GOT3 (cell line): ENCODE measurements at regions not wholly inside any gene's neighbourhood (a gene's known extent, or its start where the extent isn't known, plus 50 kb on each side); places are given as distances from the start of the nearest gene placed in this dataset.

Experiments used
- DNase-seq: peaks from one replicate; lab custom pipeline; 2025; ENCODE audit warnings: mixed read lengths; lab: John Stamatoyannopoulos, UW

DNA sequence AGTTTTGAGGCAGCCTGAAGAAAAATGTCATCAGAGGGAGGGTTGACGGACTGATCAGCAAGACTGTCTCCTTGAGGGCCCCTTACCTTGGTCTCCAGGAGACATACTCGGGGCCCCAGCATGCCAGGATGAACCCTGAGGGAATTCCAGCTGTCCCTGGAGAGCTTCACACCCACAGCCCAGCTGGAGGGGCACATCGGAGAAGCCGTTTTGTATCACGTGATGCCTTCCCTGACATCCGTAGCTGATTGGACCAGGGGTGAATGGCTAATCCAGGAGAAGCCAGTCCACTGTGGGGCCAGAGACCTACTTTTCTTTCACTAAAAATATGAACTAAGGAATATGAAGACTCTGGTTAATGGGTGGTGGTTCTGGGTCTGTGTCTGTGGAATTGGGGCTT, 86.0 kb upstream of the TP53I11 start:
- DNase-seq, result no peak

DNA sequence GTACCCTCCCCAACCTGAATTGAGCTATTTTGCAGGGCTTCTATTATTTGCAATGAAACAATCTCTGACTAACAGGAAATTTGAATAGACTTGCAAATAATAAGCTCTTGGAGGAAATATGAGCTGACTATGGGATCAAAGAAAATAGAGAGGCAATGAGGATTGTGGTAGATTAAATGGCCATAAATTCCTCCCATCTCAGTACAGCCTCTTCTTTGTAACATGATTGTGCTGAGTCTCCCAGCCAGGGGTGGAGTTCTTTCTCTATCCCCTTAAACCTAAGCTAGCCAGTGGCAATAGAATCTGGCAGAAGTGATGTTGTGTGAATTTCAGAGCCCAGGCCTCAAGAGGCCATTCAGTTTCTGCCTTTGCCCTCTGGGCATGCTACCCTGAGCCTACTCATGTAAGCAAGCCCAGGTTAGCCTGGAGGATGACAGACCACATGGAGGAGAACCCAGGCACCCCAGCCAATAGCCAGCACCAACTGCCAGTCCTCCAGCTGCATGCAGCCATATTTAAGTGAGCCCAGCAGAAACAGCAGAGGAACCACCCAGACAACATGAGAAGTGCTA, 86.8 kb upstream of the TP53I11 start:
- DNase-seq, result no peak

DNA sequence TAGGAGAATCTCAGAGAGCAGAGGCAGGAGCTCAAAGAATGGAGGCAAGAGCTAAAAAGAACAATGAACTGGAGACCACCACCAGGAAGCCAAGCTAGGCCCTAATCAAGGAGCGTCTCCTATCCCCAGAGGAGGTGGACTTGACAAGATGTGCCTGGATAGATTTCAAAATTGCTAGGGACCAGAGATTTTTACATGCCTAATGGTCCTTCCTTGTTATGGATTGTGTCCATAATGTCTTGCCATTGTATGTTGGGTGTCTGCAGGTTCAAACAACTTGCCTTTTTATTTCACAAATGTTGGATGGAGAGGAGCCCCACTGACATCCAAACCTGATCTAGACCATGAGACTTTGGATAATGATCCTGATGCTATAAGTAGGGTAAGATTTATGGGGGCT, 88.2 kb upstream of the TP53I11 start:
- no peak for DNase-seq

DNA sequence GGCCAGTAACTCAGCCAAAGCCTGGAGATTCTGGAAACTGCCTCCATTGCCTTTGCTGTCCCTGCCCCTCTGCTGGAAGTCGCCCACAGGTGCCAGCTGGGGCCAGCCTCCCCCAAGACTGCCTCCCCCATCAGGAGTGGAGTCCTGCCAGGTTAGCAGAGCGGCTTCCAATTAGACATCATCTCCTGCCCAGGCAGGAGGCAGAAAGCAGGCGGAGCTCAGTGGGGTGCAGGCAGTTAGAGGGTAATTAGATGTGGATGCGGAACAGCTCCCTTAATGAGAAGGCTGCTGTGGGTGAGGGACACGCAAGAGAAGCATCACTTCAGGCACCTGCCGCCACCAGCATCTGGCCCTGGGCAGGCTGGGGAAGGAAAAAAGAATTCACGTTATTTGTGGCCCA, 90.9 kb upstream of the TP53I11 start:
- DNase-seq, result no peak

DNA sequence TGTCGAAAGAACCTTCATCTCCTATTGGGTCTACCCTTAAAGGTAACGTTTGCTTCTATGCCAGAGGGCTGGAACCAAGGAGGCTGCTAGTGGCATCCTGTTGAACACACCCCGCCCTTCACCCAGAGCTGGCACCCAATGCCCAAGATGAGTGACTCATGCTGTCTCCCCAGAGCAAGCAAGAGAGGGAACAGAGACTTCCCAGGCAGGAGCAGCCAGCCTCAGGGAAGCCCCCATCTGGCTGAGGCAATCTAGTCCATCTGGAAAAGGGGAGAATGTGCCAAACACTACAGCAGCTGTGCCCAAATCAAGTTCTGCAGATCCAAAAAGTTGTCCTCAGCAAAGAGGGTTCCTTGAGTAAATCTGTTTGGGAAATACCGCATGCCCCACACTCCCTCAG, 91.9 kb upstream of the TP53I11 start:
- DNase-seq, result no peak

DNA sequence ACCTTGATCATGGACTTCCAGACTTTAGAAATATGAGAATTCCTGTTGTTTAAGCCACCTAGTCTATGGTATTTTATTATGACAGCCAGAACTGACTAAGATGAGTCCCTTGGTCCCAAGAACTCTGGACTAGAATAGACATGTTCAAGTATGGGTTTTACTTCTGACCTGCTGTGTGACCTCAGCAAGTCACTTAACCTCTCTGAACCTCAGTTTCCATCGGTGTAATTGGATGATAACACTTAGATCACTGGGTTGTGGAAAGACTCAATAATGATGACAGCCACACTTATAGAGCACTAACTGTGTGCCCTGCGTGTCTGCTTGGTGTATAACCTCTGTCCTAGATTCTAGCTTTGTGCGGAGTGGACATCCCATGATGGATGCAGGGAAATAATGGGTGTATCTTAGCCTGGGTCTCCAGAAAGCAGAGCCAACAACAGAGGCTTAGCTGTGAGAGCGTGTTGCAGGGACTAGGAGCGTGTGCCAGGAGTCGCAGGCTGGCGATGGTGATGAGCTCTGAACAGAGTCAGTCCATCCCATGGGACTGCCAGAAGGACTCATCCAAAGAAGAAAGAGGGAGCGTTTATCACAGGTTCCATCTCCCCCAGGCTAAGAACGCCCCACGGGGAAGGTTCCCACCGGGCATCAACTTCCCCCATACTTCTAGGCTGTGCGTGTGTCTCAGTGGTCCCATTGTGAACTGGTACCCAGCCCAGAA, 93.2 kb upstream of the TP53I11 start:
- DNase-seq, result no peak

DNA sequence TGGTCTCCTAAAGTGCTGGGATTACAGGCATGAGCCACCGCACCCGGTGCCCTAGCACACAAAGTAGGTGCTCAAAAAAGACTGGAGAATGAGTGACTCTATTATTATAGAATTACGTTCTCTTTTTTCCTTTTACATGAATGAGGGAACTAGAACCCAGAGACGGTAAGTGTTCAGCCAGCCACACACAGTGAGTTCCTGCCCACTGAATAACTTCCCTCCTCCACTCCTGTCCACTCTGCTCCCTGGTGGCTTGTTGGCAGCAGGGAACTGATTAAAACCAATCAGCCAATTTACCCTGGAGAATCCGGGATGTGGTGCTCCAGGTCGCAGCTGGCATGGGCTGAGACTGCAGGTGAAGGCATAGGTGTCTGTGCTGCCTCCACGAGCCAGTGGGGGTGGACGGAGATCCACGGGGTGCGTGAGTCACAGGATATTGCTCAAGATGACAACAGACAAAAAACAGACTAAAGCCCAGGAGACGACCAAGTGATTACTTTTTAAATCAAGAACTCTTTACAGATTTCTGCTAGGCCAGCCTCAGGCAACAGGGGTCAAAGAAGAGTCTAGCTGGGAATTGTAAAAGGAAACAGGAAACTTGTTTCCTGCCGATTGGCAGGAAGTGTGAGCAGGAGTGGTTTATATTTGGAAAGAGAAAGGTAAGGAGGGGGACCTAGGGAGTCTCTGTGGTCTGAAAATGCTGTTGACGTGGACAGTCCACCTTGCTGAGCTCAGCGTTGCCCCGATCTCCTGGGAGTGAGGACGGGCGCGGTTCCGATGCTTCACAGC, 95.2 kb upstream of the TP53I11 start:
- DNase-seq, result no peak

DNA sequence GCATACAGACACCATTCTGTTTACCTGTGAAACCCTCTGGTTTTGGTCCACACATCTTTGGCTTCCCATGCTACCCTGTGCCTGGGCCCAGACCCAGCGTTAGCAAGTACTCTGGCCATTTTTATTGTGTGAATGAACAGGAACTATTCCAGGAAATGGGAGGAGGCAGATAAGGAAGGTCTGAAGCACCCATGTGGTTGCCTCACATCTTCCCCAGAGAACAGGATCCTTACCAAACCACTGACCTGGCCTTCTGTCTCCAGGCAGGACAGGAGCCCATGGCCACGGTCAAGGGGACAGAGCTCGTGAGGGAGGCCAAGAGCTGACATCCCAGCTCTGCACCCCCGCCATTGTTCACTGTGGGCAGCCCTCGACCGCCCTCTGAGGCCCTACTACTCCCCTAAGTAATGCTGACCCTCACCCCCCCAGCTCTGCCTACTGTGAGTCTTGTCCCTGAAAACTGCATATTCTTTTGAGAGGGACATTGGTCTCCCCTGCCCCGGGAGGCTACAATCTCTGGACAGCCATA, 97.7 kb upstream of the TP53I11 start:
- no peak for DNase-seq

DNA sequence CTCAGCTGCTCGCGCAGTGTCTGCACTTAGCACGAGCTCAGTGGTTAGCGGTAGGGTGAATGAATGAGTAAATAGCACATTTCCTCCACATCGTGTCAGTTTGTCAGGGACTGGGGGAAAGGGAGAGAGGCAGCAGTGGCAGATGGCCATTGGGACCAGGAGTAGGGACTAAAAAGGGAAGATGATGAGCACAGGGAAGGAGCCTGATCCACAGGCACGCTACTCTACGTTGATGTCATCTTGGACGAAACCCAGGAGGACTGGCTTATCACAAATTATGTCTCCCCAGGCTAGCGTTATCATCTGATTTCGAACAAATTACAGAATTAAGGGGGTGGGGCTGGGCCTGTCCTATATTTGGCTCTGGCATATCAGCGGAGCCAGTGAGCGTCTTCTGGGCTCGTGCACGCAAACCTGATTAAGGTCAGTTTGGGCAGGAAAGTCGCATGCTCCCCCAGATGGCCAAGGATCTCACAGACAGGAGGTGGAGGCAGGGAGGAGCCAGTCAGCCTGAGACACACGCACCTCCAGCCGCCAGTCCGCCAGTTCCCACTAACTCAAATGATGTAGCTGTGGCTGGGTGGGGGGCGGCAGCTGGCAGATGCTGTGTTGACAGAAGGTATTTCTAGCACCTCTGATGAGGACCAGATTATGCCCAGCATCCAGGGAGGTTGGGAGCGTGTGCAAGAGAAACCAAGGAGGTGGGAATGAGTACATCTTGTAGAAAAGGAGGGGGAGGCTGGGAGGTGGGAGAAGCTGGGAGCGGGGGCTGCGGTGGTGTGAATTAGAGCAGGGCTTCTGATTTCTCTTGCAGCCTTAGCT, 97.4 kb upstream of the PRDM11 start:
- no peak for DNase-seq

DNA sequence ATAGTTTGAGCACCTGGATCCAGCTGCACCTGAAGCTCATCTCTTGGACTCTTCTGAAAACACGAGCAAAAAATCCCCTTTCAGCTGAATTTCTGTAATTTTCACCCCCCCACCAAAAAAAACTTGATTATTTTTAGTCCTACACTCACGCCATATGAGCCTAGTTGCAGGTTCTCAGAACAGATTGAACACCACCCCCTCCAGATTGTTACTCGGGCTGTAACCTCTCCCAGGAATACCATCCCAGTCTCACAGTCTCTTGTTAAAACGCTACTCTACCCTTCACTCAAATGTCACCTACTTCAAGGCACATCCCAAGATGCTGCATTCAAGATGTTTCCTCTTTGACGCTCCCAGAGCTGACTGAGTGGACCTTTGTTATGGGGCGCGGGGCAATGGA, 96.3 kb upstream of the PRDM11 start:
- DNase-seq, result no peak

DNA sequence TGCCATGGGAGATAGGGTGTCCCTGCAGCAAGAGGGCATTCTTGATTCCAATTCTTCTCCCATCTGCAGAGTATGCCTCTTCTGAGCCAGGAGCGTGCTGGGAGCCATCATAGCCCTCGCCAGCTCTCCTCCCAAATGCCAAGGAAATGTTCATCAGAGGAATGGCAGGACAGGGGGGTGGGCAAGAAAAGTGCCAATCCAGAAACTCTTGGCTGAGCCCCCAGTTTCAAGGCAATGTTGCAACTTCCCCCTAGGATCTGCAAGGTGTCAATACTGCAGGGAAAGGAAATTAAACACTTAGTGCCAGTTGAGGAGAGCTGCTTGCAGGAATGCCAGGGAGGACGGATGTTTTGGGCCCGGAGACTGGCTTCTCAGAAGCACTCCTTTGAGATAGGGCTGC, 94.8 kb upstream of the PRDM11 start:
- no peak for DNase-seq

DNA sequence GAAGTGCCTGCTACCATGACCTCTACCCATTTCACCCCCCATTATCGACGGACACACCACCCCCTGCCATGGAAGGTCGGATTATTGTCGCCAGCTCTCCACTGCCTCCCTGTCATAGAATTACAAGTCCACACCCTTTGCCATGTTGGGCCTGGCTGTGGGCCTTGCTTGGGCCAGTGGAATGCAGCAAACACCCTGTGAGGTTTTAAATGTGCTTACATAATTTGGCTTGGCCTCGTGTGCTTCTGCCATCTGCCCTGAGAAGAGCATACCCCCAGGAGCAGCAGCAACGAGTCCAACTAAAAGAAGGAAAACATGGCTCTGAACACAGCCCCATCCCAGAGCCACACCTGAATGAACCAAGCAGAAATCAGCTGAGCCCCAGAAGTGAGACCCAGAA, 94.1 kb upstream of the PRDM11 start:
- DNase-seq, result no peak

DNA sequence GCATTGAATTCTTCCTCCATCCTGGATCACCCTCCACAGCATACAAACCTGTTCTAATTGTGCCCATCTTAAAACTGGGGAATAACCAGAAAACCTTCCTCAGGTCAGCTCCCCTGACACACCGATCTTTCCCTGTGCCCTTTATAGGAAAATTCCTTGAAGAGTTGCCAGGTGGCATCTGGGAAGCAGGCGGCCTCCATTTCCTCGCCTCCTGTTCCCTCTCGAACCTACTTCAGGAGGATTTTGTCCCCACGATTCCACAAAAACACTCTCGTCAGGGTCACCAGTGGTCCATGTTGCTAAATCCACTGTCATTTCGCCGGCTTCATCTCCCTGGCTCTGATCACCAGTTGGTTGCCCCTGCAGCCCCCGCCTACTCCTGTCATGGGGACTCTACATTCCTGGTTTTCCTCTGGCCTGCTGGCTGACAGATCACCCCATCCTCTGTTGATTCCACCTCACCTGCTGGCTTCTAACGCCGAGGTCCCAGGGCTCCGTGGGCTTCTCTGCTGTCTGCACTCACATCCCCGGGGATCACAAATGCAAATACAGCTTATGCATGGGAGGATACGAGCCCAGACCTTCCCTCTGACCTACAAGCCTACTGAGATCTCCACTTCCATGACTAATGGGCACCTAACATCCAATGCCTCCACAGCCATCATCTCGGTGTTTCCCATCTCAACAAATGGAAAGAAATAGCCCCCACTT, 92.5 kb upstream of the PRDM11 start:
- DNase-seq, result no peak

DNA sequence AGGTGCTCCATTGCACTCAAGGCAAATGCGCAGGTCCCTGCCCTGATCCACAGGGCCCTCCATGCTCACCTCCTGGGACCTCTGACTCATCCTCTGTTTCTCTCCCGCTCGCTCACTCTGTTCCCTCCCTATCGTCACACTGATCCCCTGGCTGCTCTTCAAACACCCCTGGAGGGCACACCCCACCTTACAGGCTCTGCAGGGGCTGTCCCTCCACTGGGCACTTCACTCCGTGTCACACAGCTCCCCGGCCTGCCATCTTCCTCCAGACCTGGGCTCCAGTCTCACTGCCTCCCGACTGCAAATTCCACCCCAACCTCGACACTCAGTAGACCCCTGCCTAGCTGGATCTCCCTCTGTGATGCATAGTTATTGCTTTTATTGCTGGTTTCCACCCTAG, 91.5 kb upstream of the PRDM11 start:
- DNase-seq, result no peak

DNA sequence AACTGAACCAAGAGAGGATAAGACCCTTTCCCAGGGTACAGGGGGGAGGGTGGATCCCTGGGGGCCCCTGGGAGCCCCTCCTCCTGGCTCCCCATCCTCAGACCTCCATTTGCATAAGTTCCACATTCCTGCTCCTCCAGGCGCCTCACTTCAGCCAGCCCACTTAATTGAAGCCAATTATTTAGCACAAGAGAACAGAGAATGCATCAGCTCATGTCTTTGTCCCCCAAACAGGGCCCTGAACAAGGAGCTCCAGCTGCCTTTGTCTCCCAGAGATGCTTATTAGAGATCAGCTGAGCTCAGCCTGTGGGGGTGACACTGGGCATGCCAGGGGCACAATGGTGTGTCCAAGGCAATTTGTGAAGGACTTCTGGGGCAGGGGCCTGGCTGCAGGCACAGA, 89.9 kb upstream of the PRDM11 start:
- DNase-seq, result no peak

DNA sequence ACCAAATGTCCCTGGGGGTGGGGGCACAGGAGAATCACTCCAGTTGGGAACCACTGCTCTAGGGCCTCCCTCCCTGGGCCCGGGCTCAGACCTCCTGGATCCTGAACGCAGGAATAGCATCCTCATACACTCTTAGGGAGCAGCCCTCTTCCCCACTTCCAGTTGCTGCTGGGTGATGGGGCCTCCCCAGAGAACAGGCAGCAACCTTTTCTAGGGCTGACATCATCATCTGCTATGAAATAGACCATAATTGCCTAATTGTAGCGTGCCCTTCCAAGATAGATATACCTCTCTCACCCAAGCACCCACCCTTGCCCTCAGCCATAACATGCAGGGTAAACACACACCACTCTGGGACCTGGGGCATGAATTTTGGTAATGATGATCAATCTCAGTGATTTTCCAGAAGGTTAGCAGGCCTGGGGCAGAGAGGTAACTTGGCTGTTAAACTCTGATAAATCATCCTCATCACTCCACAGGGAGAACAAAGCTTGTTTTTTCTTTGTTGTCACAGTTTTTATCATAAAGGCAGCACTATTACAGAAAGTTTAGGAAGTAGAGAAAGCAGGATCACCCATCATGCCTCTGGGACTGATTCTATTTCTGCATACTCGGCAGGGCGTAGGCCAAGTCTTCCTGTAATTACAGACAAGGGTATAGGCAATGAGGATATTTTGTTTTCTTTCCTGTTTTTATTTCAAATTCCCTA, 88.3 kb upstream of the PRDM11 start:
- DNase-seq, result no peak

DNA sequence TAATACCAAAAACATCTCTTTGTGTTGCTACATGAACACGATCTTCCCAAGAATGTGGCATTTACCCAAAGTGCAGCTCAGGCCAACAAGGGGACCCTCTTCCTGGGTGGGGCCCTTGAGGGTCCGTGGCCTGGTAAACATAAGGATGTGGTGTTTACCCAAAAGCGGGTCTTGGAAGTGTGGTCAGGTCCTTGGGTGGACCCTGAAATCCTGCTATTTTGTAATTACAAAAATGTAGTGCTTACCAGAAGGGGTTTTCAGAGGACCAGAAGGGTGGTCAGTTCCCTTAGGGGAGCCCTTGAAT, 87.8 kb upstream of the PRDM11 start:
- no peak for DNase-seq

DNA sequence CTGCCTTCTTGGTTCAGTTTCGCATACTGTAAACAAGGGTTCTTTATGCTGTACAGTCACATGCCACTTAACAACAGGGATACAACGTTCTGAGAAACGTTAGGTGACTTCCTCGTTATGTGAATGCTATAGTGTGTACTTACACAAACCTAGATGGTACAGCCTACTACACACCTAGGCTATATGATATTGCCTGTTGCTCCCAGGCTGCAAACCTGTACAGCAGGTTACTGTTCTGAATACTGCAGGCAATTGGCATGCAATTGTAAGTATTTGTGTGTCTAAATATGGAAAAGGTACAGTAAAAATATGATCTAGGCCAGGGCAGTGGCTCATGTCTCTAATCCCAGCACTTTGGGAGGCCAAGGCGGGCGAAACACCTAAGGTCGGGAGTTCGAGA, 85.7 kb upstream of the PRDM11 start:
- no peak for DNase-seq

DNA sequence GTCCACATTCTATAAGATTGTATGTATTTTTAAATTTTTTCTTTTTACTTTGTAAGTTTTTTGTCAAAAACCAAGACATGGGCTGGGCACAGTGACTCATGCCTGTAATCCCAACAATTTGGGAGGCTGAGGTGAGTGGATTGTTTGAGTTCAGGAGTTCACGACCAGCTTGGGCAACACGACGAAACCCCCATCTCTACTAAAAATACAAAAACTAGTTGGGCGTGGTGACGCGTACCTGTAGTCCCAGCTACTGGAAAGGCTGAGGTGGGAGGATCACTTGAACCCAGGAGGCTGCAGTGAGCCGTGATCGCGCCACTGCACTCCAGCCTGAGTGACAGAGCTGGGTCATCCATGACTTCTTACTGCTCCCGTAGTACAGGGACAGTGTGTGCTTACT, 84.8 kb upstream of the PRDM11 start:
- no peak for DNase-seq

DNA sequence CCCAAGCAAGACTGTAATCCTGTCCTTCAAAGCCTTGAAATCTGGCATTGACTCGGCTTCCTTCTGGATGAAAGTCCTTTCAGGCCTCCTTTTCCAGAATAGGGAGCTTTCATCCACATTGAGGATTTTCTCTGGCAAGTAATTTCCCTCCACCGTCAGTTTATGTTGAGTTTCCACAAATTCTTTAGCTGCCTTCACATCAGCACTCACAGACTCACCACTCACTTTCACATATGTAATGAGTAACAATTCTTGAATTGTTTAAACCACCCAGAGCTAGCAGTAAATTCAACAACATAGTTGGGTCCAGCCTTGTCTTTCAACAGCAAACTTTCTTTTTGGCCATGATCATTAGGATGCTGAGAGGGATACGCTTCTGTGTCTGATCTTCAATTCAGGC, 84.3 kb upstream of the PRDM11 start:
- no peak for DNase-seq

DNA sequence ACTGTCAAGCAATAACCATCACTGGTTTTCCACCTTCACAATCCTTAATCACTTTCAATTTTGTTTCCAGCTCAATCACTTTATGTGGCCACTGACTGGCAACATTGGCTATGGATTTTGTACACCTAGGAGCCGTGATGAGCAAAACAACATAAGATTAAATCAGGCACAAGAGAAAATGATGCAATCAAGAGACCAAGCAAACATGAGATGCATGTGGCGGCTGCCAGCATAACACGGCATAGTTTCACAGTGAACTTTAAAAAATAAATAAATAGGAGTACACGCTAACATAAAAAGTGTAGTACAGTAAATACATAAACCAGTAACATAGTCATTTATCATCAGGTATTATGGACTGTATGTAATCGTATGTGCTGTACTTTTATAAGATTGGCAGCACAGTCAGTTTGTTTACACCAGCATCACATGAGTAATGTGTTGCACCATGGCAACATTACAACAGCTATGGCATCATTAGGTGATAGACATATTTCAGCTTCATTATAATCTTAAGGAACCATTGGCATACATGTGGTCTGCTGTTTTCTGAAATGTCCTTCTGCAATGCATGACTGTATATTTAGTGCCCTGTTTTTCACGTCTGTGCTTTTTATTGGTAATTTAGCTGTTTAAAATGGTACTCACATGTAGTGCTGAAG, 83.3 kb upstream of the PRDM11 start:
- no peak for DNase-seq
